ENCODE measurements at regions not wholly inside any gene's neighbourhood (a gene's known extent, or its start where the extent isn't known, plus 50 kb on each side); places are given as distances from the start of the nearest gene placed in this dataset.

GRCh38 chr1:70895531-70895930 is 152.1 kb downstream of the PTGER3 start:
- DNase-seq (ENCODE audit: low read depth in 1 of 2, low spot score in 2 of 2), result no peak
- Histone ChIP-seq H4K20me1 (replicated peaks in 1 of 2; ENCODE audit: control insufficient read depth in 1 of 2, insufficient read depth in 2 of 2, low read length in 2 of 2) (no peaks in the 10 kb centered on the region), H3K4ac (replicated peaks; ENCODE audit: insufficient read length, low read depth, low read length) (no peak overlapping the region), H3K27ac (ENCODE audit: low read depth, low read length) (no peak overlapping the region), H3K79me1 (ENCODE audit: low read depth, low read length) (no peaks in the 10 kb centered on the region), H3K36me3 (ENCODE audit: control insufficient read depth in 2 of 4, insufficient read depth in 4 of 4, low read length in 3 of 4) (no peaks in the 10 kb centered on the region), H2AK5ac (ENCODE audit: low read depth, low read length) (no peak overlapping the region), H3K79me2 (ENCODE audit: control insufficient read depth in 1 of 2, insufficient read depth in 2 of 2, low read length in 2 of 2) (no peaks in the 10 kb centered on the region), H3K4me2 (ENCODE audit: insufficient read depth in 1 of 2, low read depth in 2 of 2, low read length in 2 of 2) (no peak overlapping the region), H3K23ac (ENCODE audit: insufficient read length) (no peak overlapping the region), H3K4me3 (ENCODE audit: extremely low read depth in 1 of 4, insufficient read depth in 2 of 4, low read depth in 3 of 4, low read length in 4 of 4) (no peak overlapping the region), H3K27me3 (replicated peaks in 1 of 4; ENCODE audit: control insufficient read depth in 3 of 4, extremely low read depth in 1 of 4, insufficient read depth in 3 of 4, low read length in 3 of 4) (no peaks in the 10 kb centered on the region), H3K14ac (ENCODE audit: insufficient read length) (no peak overlapping the region), H3K9ac (replicated peaks in 1 of 4; ENCODE audit: extremely low read depth in 1 of 4, low read depth in 3 of 4, low read length in 3 of 4) (no peak overlapping the region), H3K4me1 (replicated peaks in 1 of 4; ENCODE audit: control insufficient read depth in 3 of 4, insufficient read depth in 4 of 4, low read length in 3 of 4) (peaks cover 0 to 2% (median 0%) of the 10 kb centered on the region in 4 experiments; a peak in 1 of 7 replicates), H2BK20ac (ENCODE audit: low read length) (no peak overlapping the region), H2BK12ac (ENCODE audit: low read depth, low read length) (no peak overlapping the region), H4K91ac (replicated peaks; ENCODE audit: insufficient read length, low read length) (no peak overlapping the region), H3K9me3 (ENCODE audit: insufficient read depth in 2 of 2, low read depth in 1 of 2, low read length in 1 of 2) (no peaks in the 10 kb centered on the region), H2BK5ac (ENCODE audit: low read depth, low read length) (no peak overlapping the region), H4K5ac (ENCODE audit: insufficient read length, low read depth, low read length) (no peak overlapping the region), H3K23me2 (ENCODE audit: low read depth, low read length) (no peaks in the 10 kb centered on the region), H4K8ac (ENCODE audit: extremely low read depth, insufficient read depth, low read length) (no peak overlapping the region), H2BK15ac (ENCODE audit: low read length) (no peak overlapping the region), H3K18ac (ENCODE audit: extremely low read depth, low read length) (no peak overlapping the region), H2AFZ (ENCODE audit: low read length) (no peak overlapping the region), H2BK120ac (replicated peaks; ENCODE audit: low read depth, low read length) (no peak overlapping the region), H3K56ac (replicated peaks; ENCODE audit: insufficient read length, low read depth, low read length) (no peak overlapping the region)
- CTCF ChIA-PET (ENCODE audit: partially characterized antibody), result interaction anchor here (0.6 to 2.8 kb wide), 14 partner anchors 9 to 286 kb away, joined by 3 to 23 read pairs (median 4); no protein-coding TSS in a partner anchor
- FAIRE-seq, result no peak
- no peak for TF ChIP-seq GTF2F1 (IDR thresholded peaks at IDR 0.05; ENCODE audit: borderline replicate concordance, low read depth, low read length)
- no peak for TF ChIP-seq BACH1 (IDR thresholded peaks at IDR 0.05; ENCODE audit: low read length)
- TF ChIP-seq GABPA (IDR thresholded peaks at IDR 0.05; ENCODE audit: borderline replicate concordance, insufficient read depth, low read length), result no peak
- no peak for TF ChIP-seq SRF (IDR thresholded peaks at IDR 0.05; ENCODE audit: low read depth, low read length)
- TF ChIP-seq, protein P1, sequence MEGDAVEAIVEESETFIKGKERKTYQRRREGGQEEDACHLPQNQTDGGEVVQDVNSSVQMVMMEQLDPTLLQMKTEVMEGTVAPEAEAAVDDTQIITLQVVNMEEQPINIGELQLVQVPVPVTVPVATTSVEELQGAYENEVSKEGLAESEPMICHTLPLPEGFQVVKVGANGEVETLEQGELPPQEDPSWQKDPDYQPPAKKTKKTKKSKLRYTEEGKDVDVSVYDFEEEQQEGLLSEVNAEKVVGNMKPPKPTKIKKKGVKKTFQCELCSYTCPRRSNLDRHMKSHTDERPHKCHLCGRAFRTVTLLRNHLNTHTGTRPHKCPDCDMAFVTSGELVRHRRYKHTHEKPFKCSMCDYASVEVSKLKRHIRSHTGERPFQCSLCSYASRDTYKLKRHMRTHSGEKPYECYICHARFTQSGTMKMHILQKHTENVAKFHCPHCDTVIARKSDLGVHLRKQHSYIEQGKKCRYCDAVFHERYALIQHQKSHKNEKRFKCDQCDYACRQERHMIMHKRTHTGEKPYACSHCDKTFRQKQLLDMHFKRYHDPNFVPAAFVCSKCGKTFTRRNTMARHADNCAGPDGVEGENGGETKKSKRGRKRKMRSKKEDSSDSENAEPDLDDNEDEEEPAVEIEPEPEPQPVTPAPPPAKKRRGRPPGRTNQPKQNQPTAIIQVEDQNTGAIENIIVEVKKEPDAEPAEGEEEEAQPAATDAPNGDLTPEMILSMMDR (IDR thresholded peaks at IDR 0.05; ENCODE audit: control extremely low read depth in 1 of 3, insufficient read depth in 1 of 3, low read depth in 1 of 3, low read length in 3 of 3), result no peak
- no peak for TF ChIP-seq KDM5A (IDR thresholded peaks at IDR 0.05; ENCODE audit: low read length)
- TF ChIP-seq CEBPB (IDR thresholded peaks at IDR 0.05; ENCODE audit: low read depth, low read length), result no peak
- TF ChIP-seq ZNF274 (IDR thresholded peaks at IDR 0.05; ENCODE audit: borderline replicate concordance, extremely low read depth, low read length), result no peak
- no peak for TF ChIP-seq SP4 (IDR thresholded peaks at IDR 0.05; ENCODE audit: low read length)
- no peak for TF ChIP-seq POU5F1 (IDR thresholded peaks at IDR 0.05; ENCODE audit: low read depth, low read length)
- TF ChIP-seq RNF2 (IDR thresholded peaks at IDR 0.05; ENCODE audit: borderline replicate concordance, low read depth, low read length, missing control alignments, poor library complexity, severe bottlenecking), result no peak
- no peak for TF ChIP-seq TEAD4 (IDR thresholded peaks at IDR 0.05; ENCODE audit: low read depth, low read length)
- POLR2A ChIA-PET (ENCODE audit: partially characterized antibody), result no interaction called here
